ENCODE measurements at regions not wholly inside any gene's neighbourhood (a gene's known extent, or its start where the extent isn't known, plus 50 kb on each side); places are given as distances from the start of the nearest gene placed in this dataset.

DNA sequence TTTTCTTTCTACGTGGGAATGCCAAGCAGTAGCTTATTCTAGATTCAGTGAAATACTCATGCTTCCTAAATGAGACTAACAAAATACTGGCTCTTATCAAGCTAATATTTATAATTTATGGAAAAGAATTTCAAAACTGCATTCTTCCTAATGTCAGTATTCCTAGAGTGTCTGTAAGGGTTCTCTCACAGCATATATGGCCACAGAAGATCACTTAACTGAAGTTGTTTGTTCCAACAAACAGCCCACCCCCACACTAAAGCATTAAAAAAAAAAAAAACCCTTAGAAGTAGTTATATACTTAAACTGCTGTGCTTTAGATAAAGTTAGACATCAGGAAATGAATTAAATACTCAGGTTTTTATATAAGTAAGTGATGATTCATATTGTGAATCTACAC, 247.7 kb upstream of the HSF2 start:
- TF ChIP-seq FOXA2 (IDR thresholded peaks at IDR 0.05) (no peak), HNF4G (IDR thresholded peaks at IDR 0.05) (no peak), SP1 (IDR thresholded peaks at IDR 0.05) (no peak), TAF1 (conservative IDR thresholded peaks at IDR 0.05) (no peak), JUND (IDR thresholded peaks at IDR 0.05) (no peak), YY1 (IDR thresholded peaks at IDR 0.05) (no peak), NR2F2 (IDR thresholded peaks at IDR 0.05) (no peak)
- TF ChIP-seq, protein P1, sequence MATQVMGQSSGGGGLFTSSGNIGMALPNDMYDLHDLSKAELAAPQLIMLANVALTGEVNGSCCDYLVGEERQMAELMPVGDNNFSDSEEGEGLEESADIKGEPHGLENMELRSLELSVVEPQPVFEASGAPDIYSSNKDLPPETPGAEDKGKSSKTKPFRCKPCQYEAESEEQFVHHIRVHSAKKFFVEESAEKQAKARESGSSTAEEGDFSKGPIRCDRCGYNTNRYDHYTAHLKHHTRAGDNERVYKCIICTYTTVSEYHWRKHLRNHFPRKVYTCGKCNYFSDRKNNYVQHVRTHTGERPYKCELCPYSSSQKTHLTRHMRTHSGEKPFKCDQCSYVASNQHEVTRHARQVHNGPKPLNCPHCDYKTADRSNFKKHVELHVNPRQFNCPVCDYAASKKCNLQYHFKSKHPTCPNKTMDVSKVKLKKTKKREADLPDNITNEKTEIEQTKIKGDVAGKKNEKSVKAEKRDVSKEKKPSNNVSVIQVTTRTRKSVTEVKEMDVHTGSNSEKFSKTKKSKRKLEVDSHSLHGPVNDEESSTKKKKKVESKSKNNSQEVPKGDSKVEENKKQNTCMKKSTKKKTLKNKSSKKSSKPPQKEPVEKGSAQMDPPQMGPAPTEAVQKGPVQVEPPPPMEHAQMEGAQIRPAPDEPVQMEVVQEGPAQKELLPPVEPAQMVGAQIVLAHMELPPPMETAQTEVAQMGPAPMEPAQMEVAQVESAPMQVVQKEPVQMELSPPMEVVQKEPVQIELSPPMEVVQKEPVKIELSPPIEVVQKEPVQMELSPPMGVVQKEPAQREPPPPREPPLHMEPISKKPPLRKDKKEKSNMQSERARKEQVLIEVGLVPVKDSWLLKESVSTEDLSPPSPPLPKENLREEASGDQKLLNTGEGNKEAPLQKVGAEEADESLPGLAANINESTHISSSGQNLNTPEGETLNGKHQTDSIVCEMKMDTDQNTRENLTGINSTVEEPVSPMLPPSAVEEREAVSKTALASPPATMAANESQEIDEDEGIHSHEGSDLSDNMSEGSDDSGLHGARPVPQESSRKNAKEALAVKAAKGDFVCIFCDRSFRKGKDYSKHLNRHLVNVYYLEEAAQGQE (IDR thresholded peaks at IDR 0.05) = no peak
- TF ChIP-seq, protein P2, sequence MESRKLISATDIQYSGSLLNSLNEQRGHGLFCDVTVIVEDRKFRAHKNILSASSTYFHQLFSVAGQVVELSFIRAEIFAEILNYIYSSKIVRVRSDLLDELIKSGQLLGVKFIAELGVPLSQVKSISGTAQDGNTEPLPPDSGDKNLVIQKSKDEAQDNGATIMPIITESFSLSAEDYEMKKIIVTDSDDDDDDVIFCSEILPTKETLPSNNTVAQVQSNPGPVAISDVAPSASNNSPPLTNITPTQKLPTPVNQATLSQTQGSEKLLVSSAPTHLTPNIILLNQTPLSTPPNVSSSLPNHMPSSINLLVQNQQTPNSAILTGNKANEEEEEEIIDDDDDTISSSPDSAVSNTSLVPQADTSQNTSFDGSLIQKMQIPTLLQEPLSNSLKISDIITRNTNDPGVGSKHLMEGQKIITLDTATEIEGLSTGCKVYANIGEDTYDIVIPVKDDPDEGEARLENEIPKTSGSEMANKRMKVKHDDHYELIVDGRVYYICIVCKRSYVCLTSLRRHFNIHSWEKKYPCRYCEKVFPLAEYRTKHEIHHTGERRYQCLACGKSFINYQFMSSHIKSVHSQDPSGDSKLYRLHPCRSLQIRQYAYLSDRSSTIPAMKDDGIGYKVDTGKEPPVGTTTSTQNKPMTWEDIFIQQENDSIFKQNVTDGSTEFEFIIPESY (IDR thresholded peaks at IDR 0.05) = no peak
- TF ChIP-seq, protein P3, sequence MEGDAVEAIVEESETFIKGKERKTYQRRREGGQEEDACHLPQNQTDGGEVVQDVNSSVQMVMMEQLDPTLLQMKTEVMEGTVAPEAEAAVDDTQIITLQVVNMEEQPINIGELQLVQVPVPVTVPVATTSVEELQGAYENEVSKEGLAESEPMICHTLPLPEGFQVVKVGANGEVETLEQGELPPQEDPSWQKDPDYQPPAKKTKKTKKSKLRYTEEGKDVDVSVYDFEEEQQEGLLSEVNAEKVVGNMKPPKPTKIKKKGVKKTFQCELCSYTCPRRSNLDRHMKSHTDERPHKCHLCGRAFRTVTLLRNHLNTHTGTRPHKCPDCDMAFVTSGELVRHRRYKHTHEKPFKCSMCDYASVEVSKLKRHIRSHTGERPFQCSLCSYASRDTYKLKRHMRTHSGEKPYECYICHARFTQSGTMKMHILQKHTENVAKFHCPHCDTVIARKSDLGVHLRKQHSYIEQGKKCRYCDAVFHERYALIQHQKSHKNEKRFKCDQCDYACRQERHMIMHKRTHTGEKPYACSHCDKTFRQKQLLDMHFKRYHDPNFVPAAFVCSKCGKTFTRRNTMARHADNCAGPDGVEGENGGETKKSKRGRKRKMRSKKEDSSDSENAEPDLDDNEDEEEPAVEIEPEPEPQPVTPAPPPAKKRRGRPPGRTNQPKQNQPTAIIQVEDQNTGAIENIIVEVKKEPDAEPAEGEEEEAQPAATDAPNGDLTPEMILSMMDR (IDR thresholded peaks at IDR 0.05; ENCODE audit: low read depth, low read length, missing input control) = no peak
- TF ChIP-seq, protein P4, sequence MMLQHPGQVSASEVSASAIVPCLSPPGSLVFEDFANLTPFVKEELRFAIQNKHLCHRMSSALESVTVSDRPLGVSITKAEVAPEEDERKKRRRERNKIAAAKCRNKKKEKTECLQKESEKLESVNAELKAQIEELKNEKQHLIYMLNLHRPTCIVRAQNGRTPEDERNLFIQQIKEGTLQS (IDR thresholded peaks at IDR 0.05) = no peak
- H3K4me3 ChIP-seq (ENCODE audit: low read depth in 1 of 3, low read length in 3 of 3) = no peak overlapping the region
- no peaks in the 10 kb centered on the region for H3K9me3 ChIP-seq (ENCODE audit: control insufficient read depth in 4 of 4, low read length in 3 of 4)
- 56% methylated on average over 1 of the region's 1 CpG for WGBS
- DNase-seq (ENCODE audit: low spot score) = no peak
- H3K4me1 ChIP-seq (ENCODE audit: control insufficient read depth in 4 of 4, insufficient read depth in 4 of 4, low read length in 3 of 4) = no peaks in the 10 kb centered on the region
- no peaks in the 10 kb centered on the region for H3K36me3 ChIP-seq (ENCODE audit: control insufficient read depth in 4 of 4, insufficient read depth in 3 of 4, low read depth in 1 of 4, low read length in 3 of 4)
- no peak overlapping the region for H3K9ac ChIP-seq (ENCODE audit: low read depth in 1 of 2, low read length in 2 of 2)
- no peaks in the 10 kb centered on the region for H3K27me3 ChIP-seq (ENCODE audit: control insufficient read depth in 4 of 4, insufficient read depth in 4 of 4, low read length in 3 of 4)
- H3K27ac ChIP-seq (ENCODE audit: low read depth in 1 of 2, low read length in 2 of 2) = no peak overlapping the region

DNA sequence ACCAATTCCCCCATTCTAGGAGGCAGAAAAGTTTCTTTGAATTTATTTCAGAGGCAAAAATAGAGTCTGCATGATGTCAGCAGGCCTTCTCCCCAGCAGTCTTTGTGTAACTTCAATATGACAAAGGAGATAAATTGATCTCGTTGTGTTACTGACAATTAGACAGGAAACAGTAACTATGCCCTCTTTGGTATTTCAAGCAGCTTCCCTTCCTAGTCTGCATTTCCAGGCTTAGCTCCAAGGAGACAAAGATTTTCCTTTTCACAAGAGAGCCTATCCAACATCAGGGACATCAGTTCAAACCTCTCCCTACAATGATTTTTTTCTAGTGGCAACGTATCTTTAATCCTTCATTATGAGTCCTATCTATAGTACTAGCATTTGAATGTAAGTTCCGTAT, 245.9 kb upstream of the HSF2 start:
- Histone ChIP-seq H3K9ac (ENCODE audit: low read depth in 1 of 2, low read length in 2 of 2) (no peak overlapping the region), H3K4me1 (ENCODE audit: control insufficient read depth in 4 of 4, insufficient read depth in 4 of 4, low read length in 3 of 4) (no peaks in the 10 kb centered on the region), H3K27ac (ENCODE audit: low read depth in 1 of 2, low read length in 2 of 2) (no peak overlapping the region), H3K9me3 (ENCODE audit: control insufficient read depth in 4 of 4, low read length in 3 of 4) (no peaks in the 10 kb centered on the region), H3K4me3 (ENCODE audit: low read depth in 1 of 3, low read length in 3 of 3) (no peak overlapping the region), H3K36me3 (ENCODE audit: control insufficient read depth in 4 of 4, insufficient read depth in 3 of 4, low read depth in 1 of 4, low read length in 3 of 4) (no peaks in the 10 kb centered on the region), H3K27me3 (ENCODE audit: control insufficient read depth in 4 of 4, insufficient read depth in 4 of 4, low read length in 3 of 4) (no peaks in the 10 kb centered on the region)
- DNase-seq (ENCODE audit: low spot score) = no peak
- WGBS = 51% methylated on average over 3 of the region's 3 CpGs
- TF ChIP-seq JUND (IDR thresholded peaks at IDR 0.05) (no peak), FOXA1 (IDR thresholded peaks at IDR 0.05) (no peak), RXRA (IDR thresholded peaks at IDR 0.05) (no peak), TAF1 (conservative IDR thresholded peaks at IDR 0.05) (no peak), HNF4A (conservative IDR thresholded peaks at IDR 0.05) (no peak), SP1 (IDR thresholded peaks at IDR 0.05) (no peak)
- TF ChIP-seq, protein P4 (IDR thresholded peaks at IDR 0.05) = no peak
- TF ChIP-seq, protein P5, sequence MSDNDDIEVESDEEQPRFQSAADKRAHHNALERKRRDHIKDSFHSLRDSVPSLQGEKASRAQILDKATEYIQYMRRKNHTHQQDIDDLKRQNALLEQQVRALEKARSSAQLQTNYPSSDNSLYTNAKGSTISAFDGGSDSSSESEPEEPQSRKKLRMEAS (IDR thresholded peaks at IDR 0.05) = no peak

All from liver (tissue), 8 donors.